GM06990 (cell line): ENCODE measurements at regions not wholly inside any gene's neighbourhood (a gene's known extent, or its start where the extent isn't known, plus 50 kb on each side); places are given as distances from the start of the nearest gene placed in this dataset.

Source experiments
- DNase-seq: peaks from one replicate; pipeline ENCODE4 v3.0.0-alpha.2; 2011; ENCODE audit not compliant: insufficient read length; ENCODE audit errors: extremely low read depth
- H3K27me3 ChIP-seq: replicated peaks from 2 replicates; pipeline ENCODE4 v1.6.0; 2011; ENCODE audit warnings: low read length; ENCODE audit not compliant: control insufficient read depth, insufficient read depth
- H3K36me3 ChIP-seq: 2 replicates; pipeline ENCODE4 v1.5.1; 2011; ENCODE audit warnings: low read length; ENCODE audit not compliant: control insufficient read depth, insufficient read depth
- H3K4me3 ChIP-seq: replicated peaks from 2 replicates; pipeline ENCODE4 v1.5.1; 2011; ENCODE audit warnings: low read depth, mild to moderate bottlenecking, control low read depth, low read length
- TF ChIP-seq, protein P1 (sequence below): IDR thresholded peaks from 2 replicates; pipeline ENCODE4 v1.5.1; 2011; ENCODE audit warnings: low read length, control low read depth, mild to moderate bottlenecking, inconsistent platforms; ENCODE audit not compliant: insufficient read depth, poor library complexity, severe bottlenecking

- TF ChIP-seq, protein P1, sequence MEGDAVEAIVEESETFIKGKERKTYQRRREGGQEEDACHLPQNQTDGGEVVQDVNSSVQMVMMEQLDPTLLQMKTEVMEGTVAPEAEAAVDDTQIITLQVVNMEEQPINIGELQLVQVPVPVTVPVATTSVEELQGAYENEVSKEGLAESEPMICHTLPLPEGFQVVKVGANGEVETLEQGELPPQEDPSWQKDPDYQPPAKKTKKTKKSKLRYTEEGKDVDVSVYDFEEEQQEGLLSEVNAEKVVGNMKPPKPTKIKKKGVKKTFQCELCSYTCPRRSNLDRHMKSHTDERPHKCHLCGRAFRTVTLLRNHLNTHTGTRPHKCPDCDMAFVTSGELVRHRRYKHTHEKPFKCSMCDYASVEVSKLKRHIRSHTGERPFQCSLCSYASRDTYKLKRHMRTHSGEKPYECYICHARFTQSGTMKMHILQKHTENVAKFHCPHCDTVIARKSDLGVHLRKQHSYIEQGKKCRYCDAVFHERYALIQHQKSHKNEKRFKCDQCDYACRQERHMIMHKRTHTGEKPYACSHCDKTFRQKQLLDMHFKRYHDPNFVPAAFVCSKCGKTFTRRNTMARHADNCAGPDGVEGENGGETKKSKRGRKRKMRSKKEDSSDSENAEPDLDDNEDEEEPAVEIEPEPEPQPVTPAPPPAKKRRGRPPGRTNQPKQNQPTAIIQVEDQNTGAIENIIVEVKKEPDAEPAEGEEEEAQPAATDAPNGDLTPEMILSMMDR, result no peak
- Histone ChIP-seq H3K36me3 (no peaks in the 10 kb centered on the region), H3K4me3 (no peak overlapping the region)
Observed at GRCh38 chr3:74080056-74080461, 455.3 kb upstream of the PDZRN3 start.

DNA sequence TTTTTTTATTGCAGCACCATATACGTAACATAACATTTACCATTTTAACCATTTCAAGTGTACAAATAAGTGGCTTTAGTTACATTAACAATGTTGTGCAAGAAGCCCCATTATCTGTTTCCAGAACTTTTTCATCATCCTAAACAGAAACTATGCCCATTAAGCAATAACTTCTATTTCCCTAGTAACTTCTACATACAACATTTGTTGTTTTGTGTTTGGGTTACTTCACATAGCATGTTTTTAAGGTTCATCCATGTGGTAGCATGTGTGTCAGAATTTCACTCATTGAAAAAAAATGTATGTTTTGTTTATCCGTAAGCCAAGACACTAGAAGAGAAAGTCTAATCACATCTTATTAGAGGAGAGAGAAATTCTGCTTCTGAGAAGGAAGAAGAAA, 450.5 kb upstream of the PDZRN3 start:
- no peak for DNase-seq
- TF ChIP-seq, protein P1, result no peak
- no peaks in the 10 kb centered on the region for H3K27me3 ChIP-seq
- H3K36me3 ChIP-seq, result no peaks in the 10 kb centered on the region
- H3K4me3 ChIP-seq, result no peak overlapping the region

More at GRCh38 chr3:74080056-74080461, 455.3 kb upstream of the PDZRN3 start:
- DNase-seq, result no peak
- H3K27me3 ChIP-seq, result no peaks in the 10 kb centered on the region

DNA sequence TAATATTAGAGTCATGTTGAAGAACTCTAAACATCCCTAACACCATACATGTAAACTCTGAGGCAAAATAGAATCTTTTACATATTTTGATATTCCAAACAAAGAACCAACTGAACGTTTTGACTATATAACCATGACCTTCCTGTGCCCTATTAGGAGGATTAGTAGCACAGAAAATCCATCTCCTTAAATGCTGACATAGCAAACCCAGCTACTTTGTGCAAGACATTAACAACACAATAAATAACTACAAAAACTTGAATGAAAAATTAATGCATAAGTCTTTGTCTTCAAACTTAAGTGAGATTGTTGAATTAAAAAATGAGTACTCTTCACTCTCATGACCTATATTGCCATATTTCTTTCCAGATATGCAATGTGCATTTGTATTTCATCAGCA, 450.0 kb upstream of the PDZRN3 start:
- TF ChIP-seq, protein P1, result no peak
- no peaks in the 10 kb centered on the region for H3K36me3 ChIP-seq
- H3K27me3 ChIP-seq, result no peaks in the 10 kb centered on the region
- DNase-seq, result no peak
- H3K4me3 ChIP-seq, result no peak overlapping the region

- TF ChIP-seq, protein P1, result no peak
- no peak for DNase-seq
- Histone ChIP-seq H3K27me3 (no peaks in the 10 kb centered on the region), H3K4me3 (no peak overlapping the region), H3K36me3 (no peaks in the 10 kb centered on the region)
Observed at GRCh38 chr3:74067296-74067695, 442.6 kb upstream of the PDZRN3 start.

DNA sequence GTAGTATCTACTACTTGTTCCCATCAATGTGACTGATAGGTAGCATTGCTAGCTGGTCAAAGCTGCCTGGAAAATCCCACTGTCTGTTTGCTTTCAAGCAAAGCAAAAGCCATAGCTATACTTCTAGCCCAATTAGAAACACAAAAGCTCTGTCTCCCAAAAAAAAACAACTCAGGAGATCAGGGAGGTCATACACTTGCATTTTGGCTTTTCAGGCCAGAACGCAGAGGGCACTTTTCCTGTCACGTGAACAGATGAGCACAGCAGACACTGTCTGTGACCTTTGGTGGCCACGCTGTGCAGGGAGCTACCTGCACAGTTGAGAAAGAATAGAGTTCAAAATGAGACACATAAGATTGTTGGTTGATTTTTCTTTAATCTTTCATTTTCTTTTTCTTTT, 441.7 kb upstream of the PDZRN3 start:
- DNase-seq, result no peak
- H3K4me3 ChIP-seq, result no peak overlapping the region
- no peaks in the 10 kb centered on the region for H3K36me3 ChIP-seq
- H3K27me3 ChIP-seq, result no peaks in the 10 kb centered on the region
- TF ChIP-seq, protein P1, result no peak

- TF ChIP-seq, protein P1, result no peak
- Histone ChIP-seq H3K36me3 (no peaks in the 10 kb centered on the region), H3K4me3 (no peak overlapping the region), H3K27me3 (no peaks in the 10 kb centered on the region)
- no peak for DNase-seq
Observed at GRCh38 chr3:74059923-74060600, 435.3 kb upstream of the PDZRN3 start.
